Fibroblast of skin of abdomen (primary cell): ENCODE measurements at regions not wholly inside any gene's neighbourhood (a gene's known extent, or its start where the extent isn't known, plus 50 kb on each side); places are given as distances from the start of the nearest gene placed in this dataset.
"Not testable (repeated sequence)": the region's sequence is repeated elsewhere in the genome, so short reads cannot be mapped to it uniquely, and the experiment has no call there.

Experiments
- DNase-seq: peaks from one replicate; pipeline ENCODE4 v3.0.0-alpha.2; 2013

GRCh38 chr3:124322309-124322880 lies 330.5 kb upstream of the ROPN1 start:
- DNase-seq: no peak

GRCh38 chr3:124322966-124323365 lies 331.0 kb upstream of the ROPN1 start:
- DNase-seq: no peak

- no peak for DNase-seq
Measured at GRCh38 chr3:124325248-124325647, 333.3 kb upstream of the ROPN1 start.

- no peak for DNase-seq
Measured at GRCh38 chr3:124329723-124330122, 337.8 kb upstream of the ROPN1 start.

GRCh38 chr3:124333931-124334640 lies 342.2 kb upstream of the ROPN1 start:
- no peak for DNase-seq

- no peak for DNase-seq
Measured at GRCh38 chr3:124336067-124336656, 344.2 kb upstream of the ROPN1 start.

- DNase-seq: no peak
Measured at GRCh38 chr3:124345845-124346244, 353.9 kb upstream of the ROPN1 start.

DNA sequence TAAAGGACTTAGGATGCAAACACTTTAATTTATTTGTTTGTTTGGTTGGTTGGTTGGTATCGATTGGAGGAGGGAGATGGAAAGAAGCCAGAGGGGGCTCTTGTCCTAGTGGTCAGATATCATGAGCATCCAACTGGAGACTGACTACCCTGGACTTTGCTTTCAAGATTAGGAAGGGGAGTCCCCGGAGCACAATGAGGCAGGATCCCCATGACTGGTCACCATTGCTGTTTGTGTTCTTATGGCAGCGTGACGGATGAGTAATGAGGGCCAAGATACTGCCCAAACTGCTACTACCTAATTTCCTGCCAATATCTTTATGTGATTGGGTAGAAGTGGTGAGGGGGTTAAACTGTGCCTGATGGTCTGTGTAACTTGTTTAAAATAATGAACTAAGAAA lies 354.6 kb upstream of the ROPN1 start:
- DNase-seq: no peak

GRCh38 chr3:124347418-124347817 lies 355.5 kb upstream of the ROPN1 start:
- no peak for DNase-seq

DNA sequence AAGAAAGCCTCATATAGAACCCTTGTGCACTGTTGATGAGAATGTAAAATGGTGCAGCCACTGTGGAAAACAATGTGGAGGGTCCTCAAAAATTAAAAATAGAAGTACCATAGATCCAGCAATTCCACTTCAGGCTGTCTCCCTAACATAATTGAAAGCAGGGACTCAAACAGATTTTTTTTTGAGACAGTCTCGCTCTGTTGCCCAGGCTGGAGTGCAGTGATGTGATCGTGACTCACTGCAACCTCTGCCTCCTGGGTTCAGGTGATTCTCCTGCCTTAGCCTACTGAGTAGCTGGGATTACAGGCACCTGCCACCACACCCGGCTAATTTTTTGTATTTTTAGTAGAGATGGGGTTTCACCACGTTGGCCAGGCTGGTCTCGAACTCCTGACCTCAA lies 356.6 kb upstream of the ROPN1 start:
- DNase-seq: not testable (repeated sequence)

DNA sequence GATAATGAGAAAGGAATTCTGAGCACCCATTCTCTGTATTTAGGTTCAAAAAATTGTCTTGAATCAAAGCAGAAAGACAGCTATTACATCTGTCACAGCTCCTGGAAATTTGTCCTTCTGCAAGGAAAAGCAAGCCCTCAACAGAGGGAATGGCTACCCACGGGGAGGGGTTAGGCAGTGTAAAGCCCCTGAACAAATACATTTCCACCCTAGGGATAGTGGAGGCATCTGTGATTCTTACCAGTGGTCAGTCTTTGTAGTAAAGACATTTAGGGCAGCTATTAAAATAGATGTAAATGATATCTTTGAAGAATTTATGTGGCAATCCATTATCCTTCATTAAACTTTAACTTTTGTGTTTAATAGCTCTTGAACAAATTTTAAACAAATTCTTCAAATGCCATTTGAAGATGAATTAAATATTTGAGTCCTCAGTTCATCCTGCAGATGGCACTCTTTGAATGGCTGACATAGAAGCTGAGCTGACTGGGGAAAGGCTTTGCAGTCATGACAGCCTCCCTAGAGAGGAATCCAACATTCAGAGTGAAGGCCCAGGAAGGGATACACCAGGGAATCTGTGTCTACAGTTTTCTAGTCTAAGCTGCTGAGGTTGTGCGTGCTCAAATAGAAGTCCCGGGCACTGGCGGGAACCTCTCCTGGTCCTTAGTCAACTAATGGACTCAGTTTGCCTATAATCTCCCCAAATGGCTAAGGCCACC lies 359.7 kb upstream of the ROPN1 start:
- DNase-seq: peak; percentile 81

- DNase-seq: no peak
Measured at GRCh38 chr3:124352149-124352539, 360.2 kb upstream of the ROPN1 start.

DNA sequence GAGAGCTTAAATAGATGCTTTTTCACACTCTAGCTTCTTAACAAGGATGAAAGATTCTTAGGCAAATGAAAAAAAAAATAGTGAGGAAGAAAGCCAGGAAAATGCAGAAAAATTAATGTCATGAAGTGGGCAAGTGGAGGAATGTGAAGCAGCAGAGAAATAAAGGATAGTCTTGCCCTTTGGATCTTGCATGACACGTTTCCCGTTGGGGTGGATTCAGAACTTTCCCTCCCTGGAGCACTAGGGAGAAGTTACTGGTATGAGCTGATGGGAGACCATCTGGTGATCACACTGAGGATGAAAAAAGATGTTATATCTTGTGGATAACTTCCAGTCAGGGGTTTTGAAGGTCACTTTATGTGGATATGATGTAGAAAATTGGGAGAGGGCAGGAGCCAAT lies 361.8 kb upstream of the ROPN1 start:
- no peak for DNase-seq

DNA sequence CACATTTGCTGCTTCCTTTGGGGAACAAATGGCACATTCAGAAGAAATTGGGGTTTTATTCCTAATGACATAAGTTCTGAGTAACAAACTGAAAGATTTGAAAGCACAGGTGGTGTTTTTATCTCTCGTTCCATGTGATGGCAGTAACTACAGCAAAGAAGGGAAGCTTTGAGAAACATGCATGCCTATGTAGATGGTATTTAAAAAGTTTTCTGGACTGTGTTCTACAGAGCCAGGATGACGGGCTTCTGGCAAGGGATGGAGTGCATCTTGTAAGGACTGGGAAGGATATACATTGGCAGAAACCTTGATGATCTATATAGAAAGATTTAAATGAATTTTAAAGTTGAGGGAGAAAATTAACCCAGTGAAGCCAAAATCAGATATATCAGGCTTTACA lies 362.2 kb upstream of the ROPN1 start:
- no peak for DNase-seq

- no peak for DNase-seq
Measured at GRCh38 chr3:124358156-124358555, 366.2 kb upstream of the ROPN1 start.

DNA sequence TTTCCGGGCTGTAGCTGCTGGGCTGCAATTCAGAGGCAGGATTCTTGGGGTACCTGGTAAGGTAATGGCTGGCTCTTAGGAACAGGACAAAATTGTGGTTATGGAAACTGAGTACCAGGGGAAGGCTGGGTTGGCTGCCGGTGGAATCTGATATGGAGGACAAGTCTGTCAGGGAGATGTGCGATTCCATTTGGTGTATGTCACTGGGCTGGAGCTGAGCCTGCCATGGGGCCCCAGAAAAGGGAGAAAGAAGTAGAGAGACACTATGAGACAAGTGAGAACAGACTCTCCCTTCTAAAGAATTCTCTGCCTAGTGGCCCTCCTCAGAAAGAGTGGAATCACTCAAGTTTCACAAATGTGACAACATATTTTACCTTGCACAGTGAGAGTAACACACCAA lies 368.2 kb upstream of the ROPN1 start:
- DNase-seq: peak; percentile 59

DNA sequence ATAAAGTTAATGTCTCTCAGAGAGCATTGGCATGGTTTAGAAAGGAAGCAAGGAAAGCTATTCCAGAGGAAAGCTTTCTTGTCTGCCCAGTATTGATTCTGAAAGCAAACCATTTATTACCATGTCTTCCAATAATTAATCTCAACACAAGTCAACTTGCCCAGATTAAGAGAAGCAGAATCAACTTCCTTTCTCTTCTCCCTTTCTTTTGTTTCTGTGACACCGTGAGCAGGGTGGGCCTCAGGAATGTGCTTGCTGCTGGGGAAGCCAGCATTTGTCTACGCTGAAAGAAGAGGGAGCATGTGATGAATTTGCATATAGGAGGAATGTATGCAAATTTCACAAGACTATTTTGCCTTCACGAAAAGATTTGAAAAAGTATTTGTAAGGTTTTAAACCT lies 368.6 kb upstream of the ROPN1 start:
- DNase-seq: peak; percentile 60

DNA sequence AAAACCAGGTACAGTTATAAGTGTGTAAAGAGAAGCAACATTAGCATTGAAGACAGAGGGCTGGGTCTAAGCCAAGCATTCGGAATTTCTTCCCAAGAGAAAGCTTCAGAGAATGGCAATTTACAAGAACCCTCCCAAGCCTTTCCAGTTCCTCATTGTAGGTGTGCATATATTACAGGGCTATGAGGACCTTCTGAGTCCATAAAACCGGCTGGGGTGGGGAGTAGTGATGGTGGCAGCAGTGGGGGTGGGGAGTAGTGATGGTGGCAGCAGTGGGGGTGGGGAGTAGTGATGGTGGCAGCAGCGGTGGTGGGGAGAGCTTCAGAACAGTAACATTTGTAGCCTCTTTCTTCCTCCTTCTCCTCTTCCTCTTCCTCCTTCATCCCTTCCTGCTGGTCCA lies 368.7 kb upstream of the UMPS start:
- no peak for DNase-seq

DNA sequence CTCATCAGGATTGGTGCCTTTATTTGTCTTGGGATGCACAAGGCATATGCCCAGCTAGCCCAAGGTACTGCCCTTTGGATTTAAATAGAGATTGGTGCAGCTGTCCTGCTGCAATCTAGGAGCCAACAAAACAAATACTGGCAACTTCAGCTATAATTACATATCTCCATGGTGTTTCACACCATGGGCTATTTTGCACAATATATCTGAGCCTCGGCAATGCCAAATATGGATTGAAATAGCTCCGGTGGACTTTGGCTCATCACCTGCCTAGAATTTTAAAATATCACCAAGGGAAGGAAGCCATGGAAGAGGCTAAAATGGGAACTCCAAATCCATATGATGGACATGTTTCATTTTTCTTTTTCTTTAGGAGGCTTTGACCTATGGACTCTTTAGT lies 367.8 kb upstream of the UMPS start:
- DNase-seq: no peak

DNA sequence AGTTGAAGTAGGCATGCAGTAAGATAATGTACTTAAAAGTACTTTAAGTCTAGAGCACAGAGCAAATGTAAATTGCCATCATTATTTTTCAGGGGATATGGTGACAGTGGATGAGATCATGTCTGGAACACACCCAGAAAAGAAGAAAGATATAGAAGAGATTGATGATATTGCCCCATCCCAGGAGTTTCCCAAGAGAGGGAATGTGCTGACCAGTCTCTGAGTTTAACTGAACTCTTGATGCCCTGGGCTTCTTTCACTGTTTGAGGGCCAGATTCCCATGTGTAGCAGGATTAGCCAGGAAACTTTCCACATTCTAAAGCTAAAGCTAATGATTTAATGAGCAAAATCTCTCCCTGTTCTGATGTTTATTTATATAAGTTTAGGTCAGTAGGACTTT lies 366.8 kb upstream of the UMPS start:
- peak; percentile 84 for DNase-seq

DNA sequence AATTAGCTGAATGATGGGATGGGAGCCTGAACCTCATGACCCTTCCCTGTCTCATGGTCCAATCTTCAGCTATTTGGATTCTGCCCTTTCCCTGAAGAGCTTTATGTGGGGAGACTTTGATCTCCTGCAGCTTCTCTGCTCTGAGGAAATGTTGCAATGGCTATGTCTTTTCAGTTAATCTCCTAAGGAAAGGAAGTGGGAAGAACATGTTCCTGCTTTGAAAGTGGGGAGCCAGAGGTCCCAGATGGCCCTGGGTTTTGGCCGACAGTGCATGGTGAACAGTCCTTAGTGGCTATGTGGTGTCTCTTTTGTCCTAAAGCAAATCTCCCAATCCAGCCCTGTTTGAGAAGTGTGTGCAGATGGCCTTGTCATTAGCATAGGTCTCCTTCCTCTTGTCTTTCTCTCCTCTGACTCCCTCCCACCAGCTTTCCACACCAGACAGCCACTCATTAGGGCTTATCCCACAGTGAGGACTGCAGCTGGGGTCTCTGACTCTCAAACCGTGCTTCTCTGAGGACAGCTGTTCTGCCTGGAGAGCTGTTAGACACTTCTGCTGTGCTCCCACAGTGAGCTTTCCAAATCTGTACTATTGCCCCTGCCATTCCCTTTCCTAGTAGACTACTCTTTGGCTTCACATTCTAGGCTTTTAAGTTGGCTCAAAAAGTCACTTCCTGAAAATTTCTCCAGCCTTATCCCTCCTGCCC lies 365.8 kb upstream of the UMPS start:
- DNase-seq: no peak

DNA sequence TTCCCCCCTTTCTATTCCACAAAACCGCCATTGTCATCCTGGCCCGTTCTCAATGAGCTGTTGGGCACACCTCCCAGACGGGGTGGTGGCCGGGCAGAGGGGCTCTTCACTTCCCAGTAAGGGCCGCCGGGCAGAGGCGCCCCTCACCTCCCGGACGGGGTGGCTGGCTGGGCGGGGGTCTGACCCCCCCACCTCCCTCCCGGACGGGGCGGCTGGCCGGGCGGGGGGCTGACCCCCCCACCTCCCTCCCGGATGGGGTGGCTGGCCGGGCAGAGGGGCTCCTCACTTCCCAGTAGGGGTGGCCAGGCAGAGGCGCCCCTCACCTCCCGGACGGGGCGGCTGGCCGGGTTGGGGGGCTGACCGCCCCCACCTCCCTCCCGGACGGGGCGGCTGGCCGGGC lies 363.6 kb upstream of the UMPS start:
- not testable (repeated sequence) for DNase-seq

- peak; percentile 48 for DNase-seq
Measured at GRCh38 chr3:124372775-124373174, 357.5 kb upstream of the UMPS start.
